ENCODE measurements at regions not wholly inside any gene's neighbourhood (a gene's known extent, or its start where the extent isn't known, plus 50 kb on each side); places are given as distances from the start of the nearest gene placed in this dataset.

GRCh38 chr16:72722552-72722951, 325.4 kb downstream of the ZFHX3 start:
- no peaks in the 10 kb centered on the region for H3K9me3 ChIP-seq
- no peaks in the 10 kb centered on the region for H3K36me3 ChIP-seq
- TF ChIP-seq POLR2A (IDR thresholded peaks at IDR 0.05) (no peak), CTCF (IDR thresholded peaks at IDR 0.05 in 4 of 5, conservative IDR thresholded peaks at IDR 0.05 in 1 of 5) (no peak)
- no peak for DNase-seq
- no peaks in the 10 kb centered on the region for H3K27me3 ChIP-seq
- intact Hi-C loops (cut with DNase I; ENCODE audit: low total_unique reads) (no loop called here), in situ Hi-C loops (cut with MboI; ENCODE audit: low sequenced_read_pairs in 4 of 4) (no loop called here)
- H3K27ac ChIP-seq: no peak overlapping the region
- H3K4me3 ChIP-seq: no peak overlapping the region
- ATAC-seq: no peak
- no peaks in the 10 kb centered on the region for H3K4me1 ChIP-seq

GRCh38 chr16:72721981-72722380, 325.9 kb downstream of the ZFHX3 start:
- no peak for TF ChIP-seq CTCF (IDR thresholded peaks at IDR 0.05 in 4 of 5, conservative IDR thresholded peaks at IDR 0.05 in 1 of 5)
- intact Hi-C loops (cut with DNase I; ENCODE audit: low total_unique reads) (no loop called here), in situ Hi-C loops (cut with MboI; ENCODE audit: low sequenced_read_pairs in 4 of 4) (no loop called here)
- Histone ChIP-seq H3K9me3 (no peaks in the 10 kb centered on the region), H3K4me1 (no peaks in the 10 kb centered on the region), H3K4me3 (no peak overlapping the region), H3K36me3 (no peaks in the 10 kb centered on the region), H3K27ac (no peak overlapping the region), H3K27me3 (no peaks in the 10 kb centered on the region)
- ATAC-seq (no peak), DNase-seq (no peak)

- Histone ChIP-seq H3K27me3 (no peaks in the 10 kb centered on the region), H3K36me3 (no peaks in the 10 kb centered on the region), H3K9me3 (no peaks in the 10 kb centered on the region), H3K27ac (no peak overlapping the region), H3K4me1 (no peaks in the 10 kb centered on the region), H3K4me3 (no peak overlapping the region)
- no peak for ATAC-seq
- TF ChIP-seq CTCF (IDR thresholded peaks at IDR 0.05 in 4 of 5, conservative IDR thresholded peaks at IDR 0.05 in 1 of 5) (no peak), POLR2A (IDR thresholded peaks at IDR 0.05) (no peak)
- DNase-seq: no peak
- in situ Hi-C loops (cut with MboI; ENCODE audit: low sequenced_read_pairs in 4 of 4) (no loop called here), intact Hi-C loops (cut with DNase I; ENCODE audit: low total_unique reads) (no loop called here)
These were observed 332.7 kb downstream of the ZFHX3 start for GRCh38 chr16:72715267-72715666.

- no peaks in the 10 kb centered on the region for H3K9me3 ChIP-seq
- intact Hi-C loops (cut with DNase I; ENCODE audit: low total_unique reads): no loop called here
- no peak for TF ChIP-seq CTCF (IDR thresholded peaks at IDR 0.05 in 4 of 5, conservative IDR thresholded peaks at IDR 0.05 in 1 of 5)
- no peak for TF ChIP-seq POLR2A (IDR thresholded peaks at IDR 0.05)
- ATAC-seq: no peak
- in situ Hi-C loops (cut with MboI; ENCODE audit: low sequenced_read_pairs in 4 of 4): no loop called here
- no peaks in the 10 kb centered on the region for H3K4me1 ChIP-seq
- DNase-seq: no peak
- H3K27me3 ChIP-seq: no peaks in the 10 kb centered on the region
- no peak overlapping the region for H3K4me3 ChIP-seq
- no peak overlapping the region for H3K27ac ChIP-seq
- no peaks in the 10 kb centered on the region for H3K36me3 ChIP-seq
These were observed 336.1 kb downstream of the ZFHX3 start for GRCh38 chr16:72711823-72712222.

- Histone ChIP-seq H3K4me3 (no peak overlapping the region), H3K9me3 (no peaks in the 10 kb centered on the region), H3K4me1 (no peaks in the 10 kb centered on the region), H3K27me3 (no peaks in the 10 kb centered on the region), H3K27ac (no peak overlapping the region), H3K36me3 (no peaks in the 10 kb centered on the region)
- in situ Hi-C loops (cut with MboI; ENCODE audit: low sequenced_read_pairs in 4 of 4): no loop called here
- intact Hi-C loops (cut with DNase I; ENCODE audit: low total_unique reads): no loop called here
- TF ChIP-seq CTCF (IDR thresholded peaks at IDR 0.05 in 4 of 5, conservative IDR thresholded peaks at IDR 0.05 in 1 of 5) (no peak), POLR2A (IDR thresholded peaks at IDR 0.05) (no peak)
- DNase-seq (no peak), ATAC-seq (no peak)
These were observed 342.1 kb downstream of the ZFHX3 start for GRCh38 chr16:72705801-72706200.
